Pancreas (tissue), 10 donors: ENCODE measurements at regions not wholly inside any gene's neighbourhood (a gene's known extent, or its start where the extent isn't known, plus 50 kb on each side); places are given as distances from the start of the nearest gene placed in this dataset.

Experiments used
- ATAC-seq, 4 donors: fragments of 200-7000 bp; cut with Tn5 transposase; one replicate each; pipeline versions ENCODE4 v1.8.0 to v1.9.1; 2020; ENCODE audit warnings: mild to moderate bottlenecking in 4 of 4, moderate library complexity in 4 of 4
- DNase-seq, 6 donors: peaks; one replicate each; pipeline ENCODE4 v3.0.0-alpha.2; 2020
- FAIRE-seq: peaks from 2 replicates; lab custom pipeline; 2012; peaks lifted over from hg19 to GRCh38; lab: Jason Lieb, UNC
- H3K27ac ChIP-seq, 4 donors: fragments of 200-600 bp; sonication (generic); 1 replicate in 3 of 4; 2 replicates in 1 of 4; pipeline versions ENCODE4 v1.5.0 to v1.8.0; 2020
- H3K27me3 ChIP-seq, 4 donors: fragments of 200-600 bp; one replicate each; pipeline ENCODE4 v1.8.0; 2021
- H3K36me3 ChIP-seq, 3 donors: fragments of 200-600 bp; sonication (generic) in 1 of 3; one replicate each; pipeline versions ENCODE4 v1.5.0 to v1.8.0; 2020 to 2021
- H3K4me1 ChIP-seq, 3 donors: fragments of 200-600 bp; one replicate each; pipeline ENCODE4 v1.8.0; 2021
- H3K4me3 ChIP-seq, 4 donors: fragments of 200-600 bp; sonication (generic) in 2 of 4; one replicate each; pipeline versions ENCODE4 v1.5.0 to v1.8.0; 2020 to 2021
- H3K9me3 ChIP-seq, 4 donors: fragments of 200-600 bp; one replicate each; pipeline ENCODE4 v1.8.0; 2021
- CTCF ChIP-seq, 4 donors: fragments of 200-600 bp; sonication (generic) in 3 of 4; IDR thresholded peaks; one replicate each; pipeline versions ENCODE4 v1.5.0 to v1.8.0; 2021; ENCODE audit warnings: antibody characterized with exemption in 4 of 4
- WGBS, 2 donors: extraction: QIAGEN DNeasy Blood & Tissue Kit; methylation state at CpG; one replicate each; pipeline ENCODE4 v1.1.7; 2013; 5-methylcytosine and 5-hydroxymethylcytosine counted together
- intact Hi-C, 3 donors: fragments of 100-400 bp; cut with DNase I; formaldehyde crosslinking; loops; one replicate each; pipeline versions ENCODE4 v1.11.1 to v1.14.2; 2022
- donor health status: healthy with polysubstance abuse.
- donor health status: DM: no; HTN: no; CAD: no; lungs with moderate emphysema.
- donor health status: DM: no; HTN: no; CAD: no.
- donor health status: control.
- donor health status: control.
- donor health status: Bipolar disorder and iron deficiency.
- donor health status: DM: yes; HTN: yes; CAD: no.
- donor health status: DM: no; HTN: no; CAD: no.
- donor health status: DM: no; HTN: no; CAD: no.
- donor health status: DM: yes; HTN: yes; CAD: no.

DNA sequence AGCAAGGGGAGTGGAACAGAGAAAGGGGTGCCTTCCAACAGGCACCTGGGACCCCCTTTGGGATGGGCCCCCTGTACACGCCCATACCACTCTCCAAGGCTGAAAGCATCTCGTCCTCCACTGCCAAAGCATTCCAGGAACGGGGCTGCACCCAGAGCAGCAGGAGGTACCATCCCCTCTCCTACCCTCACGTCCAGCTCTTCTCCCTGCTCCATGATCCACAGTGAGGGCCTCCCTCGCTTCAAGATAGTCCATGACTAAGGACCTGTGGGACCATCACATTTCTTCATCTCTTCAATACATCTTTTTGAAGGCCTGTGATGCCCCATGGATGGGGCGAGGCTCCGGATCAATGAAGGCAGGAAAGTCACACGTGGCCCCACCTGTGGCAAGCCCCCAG lies 209.9 kb downstream of the ANKRD60 start:
- no peaks in the 10 kb centered on the region for H3K27me3 ChIP-seq
- ATAC-seq (no peak), FAIRE-seq (no peak), DNase-seq (no peak)
- WGBS, 2 donors = 52 to 70% methylated on average over 8 of the region's 8 CpGs
- H3K4me1 ChIP-seq = no peaks in the 10 kb centered on the region
- intact Hi-C loops = no loop called here
- peak overlapping the region; percentile 81 to 87 (median 84) for H3K27ac ChIP-seq
- no peak for TF ChIP-seq CTCF (IDR thresholded peaks at IDR 0.05)
- H3K4me3 ChIP-seq = no peak overlapping the region
- H3K36me3 ChIP-seq = no peaks in the 10 kb centered on the region
- no peaks in the 10 kb centered on the region for H3K9me3 ChIP-seq

GRCh38 chr20:58017970-58018530 lies 210.4 kb downstream of the ANKRD60 start:
- H3K9me3 ChIP-seq = no peaks in the 10 kb centered on the region
- 39 to 55% methylated on average over 16 of the region's 16 CpGs for WGBS, 2 donors
- H3K27ac ChIP-seq = peak overlapping the region; percentile 81 to 87 (median 84)
- no peaks in the 10 kb centered on the region for H3K27me3 ChIP-seq
- FAIRE-seq (no peak), DNase-seq (no peak), ATAC-seq (no peak)
- H3K4me3 ChIP-seq = no peak overlapping the region
- no peaks in the 10 kb centered on the region for H3K36me3 ChIP-seq
- no peak for TF ChIP-seq CTCF (IDR thresholded peaks at IDR 0.05)
- intact Hi-C loops = no loop called here
- H3K4me1 ChIP-seq = no peaks in the 10 kb centered on the region

GRCh38 chr20:58017231-58017969 lies 211.1 kb downstream of the ANKRD60 start:
- intact Hi-C loops = no loop called here
- no peak for FAIRE-seq
- H3K27ac ChIP-seq = peak overlapping the region; percentile 81 to 87 (median 84)
- peak; percentile 77 to 85 (median 82) for ATAC-seq
- no peaks in the 10 kb centered on the region for H3K9me3 ChIP-seq
- TF ChIP-seq CTCF (IDR thresholded peaks at IDR 0.05) = no peak
- no peak overlapping the region for H3K4me3 ChIP-seq
- DNase-seq = peak in 4 of 6 donors; percentile 67 to 78 (median 73)
- no peaks in the 10 kb centered on the region for H3K4me1 ChIP-seq
- WGBS, 2 donors = 20 to 24% methylated on average over 20 of the region's 20 CpGs
- H3K36me3 ChIP-seq = no peaks in the 10 kb centered on the region
- no peaks in the 10 kb centered on the region for H3K27me3 ChIP-seq

GRCh38 chr20:58016779-58017178 lies 211.7 kb downstream of the ANKRD60 start:
- Histone ChIP-seq H3K9me3 (no peaks in the 10 kb centered on the region), H3K27ac (peak overlapping the region; percentile 81 to 87 (median 84)), H3K4me3 (no peak overlapping the region), H3K36me3 (no peaks in the 10 kb centered on the region), H3K27me3 (no peaks in the 10 kb centered on the region), H3K4me1 (no peaks in the 10 kb centered on the region)
- DNase-seq (no peak), ATAC-seq (no peak), FAIRE-seq (no peak)
- WGBS, 2 donors = 56 to 65% methylated on average over 2 of the region's 2 CpGs
- TF ChIP-seq CTCF (IDR thresholded peaks at IDR 0.05) = no peak
- intact Hi-C loops = no loop called here
